T-cell (primary cell): ENCODE measurements at regions not wholly inside any gene's neighbourhood (a gene's known extent, or its start where the extent isn't known, plus 50 kb on each side); places are given as distances from the start of the nearest gene placed in this dataset.

Source experiments
- ATAC-seq, 4 experiments: fragments of 200-7000 bp in 3 of 4; fragments of 150-1000 bp in 1 of 4; cut with Tn5 transposase; replicated peaks in 1 of 4; 1 replicate in 3 of 4; 2 replicates in 1 of 4; pipeline ENCODE4 v1.10.0; 2021; ENCODE audit warnings: moderate library complexity in 3 of 4, mild to moderate bottlenecking in 2 of 4, moderate number of reproducible peaks in 1 of 4
- CTCF ChIA-PET, 2 donors: fragments of 300-600 bp; sonication (Branson Sonifier 250); formaldehyde crosslinking; loops; one replicate each; lab custom pipeline; 2022; ENCODE audit warnings: antibody characterized with exemption in 2 of 2; lab: Charles Lee
- POLR2A ChIA-PET, 2 donors: fragments of 300-600 bp; sonication (Branson Sonifier 250); formaldehyde crosslinking; loops; one replicate each; lab custom pipeline; 2022; ENCODE audit warnings: antibody characterized with exemption in 2 of 2; lab: Charles Lee
- DNase-seq, 35 experiments: peaks; one replicate each; pipeline versions ENCODE4 v3.0.0 to v3.0.0-alpha.2; 2013 to 2023
- H3K27ac ChIP-seq: one replicate; pipeline ENCODE4 v1.5.1; 2013; ENCODE audit warnings: low read length
- H3K27me3 ChIP-seq, 2 experiments: replicated peaks in 1 of 2; 1 replicate in 1 of 2; 2 replicates in 1 of 2; pipeline versions ENCODE4 v1.6.1 to v1.7.0; 2013; ENCODE audit warnings: low read length in 1 of 2, mixed read lengths in 1 of 2; ENCODE audit not compliant: control insufficient read depth in 2 of 2, insufficient read depth in 2 of 2; ENCODE audit errors: extremely low read depth in 1 of 2
- H3K36me3 ChIP-seq, 2 donors: 1 replicate in 1 of 2; 2 replicates in 1 of 2; pipeline versions ENCODE4 v1.6.1 to v1.7.0; 2013; ENCODE audit warnings: low read length in 1 of 2; ENCODE audit not compliant: control insufficient read depth in 2 of 2, insufficient read depth in 1 of 2; ENCODE audit errors: extremely low read depth in 1 of 2
- H3K4me1 ChIP-seq, 2 experiments: 1 replicate in 1 of 2; 2 replicates in 1 of 2; pipeline versions ENCODE4 v1.6.1 to v1.7.0; 2013; ENCODE audit warnings: low read length in 2 of 2, mixed read lengths in 1 of 2; ENCODE audit not compliant: insufficient read depth in 2 of 2, control insufficient read depth in 1 of 2; ENCODE audit errors: extremely low read depth in 1 of 2
- H3K4me3 ChIP-seq, 2 donors: 1 replicate in 1 of 2; 2 replicates in 1 of 2; pipeline versions ENCODE4 v1.5.1 to v1.7.0; 2013; ENCODE audit warnings: mild to moderate bottlenecking in 2 of 2, low read length in 1 of 2, moderate library complexity in 1 of 2; ENCODE audit not compliant: control insufficient read depth in 1 of 2; ENCODE audit errors: extremely low read depth in 1 of 2
- H3K9me3 ChIP-seq: 2 replicates; pipeline ENCODE4 v1.7.0; 2013
- H3K27ac Mint-ChIP-seq, 2 donors: one replicate each; pipeline ENCODE4 v1.8.0; 2020 to 2021; ENCODE audit warnings: mild to moderate bottlenecking in 2 of 2, mixed read lengths in 2 of 2
- H3K27me3 Mint-ChIP-seq, 2 donors: one replicate each; pipeline ENCODE4 v1.8.0; 2021 to 2022; ENCODE audit warnings: mixed read lengths in 2 of 2
- H3K36me3 Mint-ChIP-seq: one replicate; pipeline ENCODE4 v1.8.0; 2021; ENCODE audit warnings: mixed read lengths
- H3K4me1 Mint-ChIP-seq, 3 donors: one replicate each; pipeline ENCODE4 v1.8.0; 2020 to 2022; ENCODE audit warnings: mixed read lengths in 3 of 3, mild to moderate bottlenecking in 1 of 3
- H3K4me3 Mint-ChIP-seq, 3 donors: one replicate each; pipeline ENCODE4 v1.8.0; 2020 to 2022; ENCODE audit warnings: mild to moderate bottlenecking in 3 of 3, mixed read lengths in 3 of 3, moderate library complexity in 3 of 3
- H3K9me3 Mint-ChIP-seq, 3 donors: one replicate each; pipeline ENCODE4 v1.8.0; 2020 to 2022; ENCODE audit warnings: mixed read lengths in 3 of 3
- WGBS: methylation state at CpG from one replicate; pipeline ENCODE4 v1.1.5; 2013; ENCODE audit warnings: missing lambda C conversion rate; ENCODE audit not compliant: insufficient coverage; 5-methylcytosine and 5-hydroxymethylcytosine counted together

DNA sequence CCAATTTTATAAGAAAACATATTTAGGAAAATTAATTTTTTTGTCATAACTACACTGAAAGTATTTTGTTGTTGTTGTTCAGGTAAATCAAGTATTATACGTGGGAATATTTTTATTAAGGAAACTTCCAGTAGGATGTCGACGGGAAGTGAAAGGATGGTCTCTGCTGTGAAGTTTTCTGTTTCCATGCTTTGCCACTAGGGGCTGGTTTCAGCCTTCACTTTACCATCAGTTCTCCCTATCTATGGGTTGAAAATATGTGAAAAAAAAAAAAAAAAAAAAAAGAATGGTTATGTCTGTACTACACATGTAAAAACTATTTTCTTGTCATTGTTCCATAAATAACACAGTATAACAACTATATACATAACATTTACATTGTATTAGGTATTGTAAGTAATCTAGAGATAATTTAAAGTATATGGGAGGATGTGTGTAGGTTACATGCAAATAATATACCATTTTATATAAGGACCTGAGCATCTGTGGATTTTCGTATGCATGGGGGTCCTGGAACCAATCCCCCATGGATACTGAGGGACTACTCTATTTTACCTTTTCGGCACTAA is 136.7 kb downstream of the SMAD6 start:
- Mint-ChIP-seq H3K4me3 (no peak overlapping the region), H3K4me1 (peaks cover 3 to 14% (median 9%) of the 10 kb centered on the region in 3 donors), H3K27ac (no peak overlapping the region), H3K27me3 (peaks cover 20% of the 10 kb centered on the region in 2 donors), H3K9me3 (no peaks in the 10 kb centered on the region), H3K36me3 (no peaks in the 10 kb centered on the region)
- no peak for ATAC-seq
- no peak overlapping the region for H3K27ac ChIP-seq
- H3K9me3 ChIP-seq, result no peaks in the 10 kb centered on the region
- H3K4me1 ChIP-seq, result peaks cover 0 to 9% of the 10 kb centered on the region in 2 experiments
- CTCF ChIA-PET, result no interaction called here
- DNase-seq, result no peak
- no peak overlapping the region for H3K4me3 ChIP-seq
- WGBS, result no CpG with 5 or more reads among the region's 5 CpGs
- POLR2A ChIA-PET, result no interaction called here
- H3K36me3 ChIP-seq, result no peaks in the 10 kb centered on the region
- H3K27me3 ChIP-seq, result peaks cover 0 to 29% of the 10 kb centered on the region in 2 experiments

DNA sequence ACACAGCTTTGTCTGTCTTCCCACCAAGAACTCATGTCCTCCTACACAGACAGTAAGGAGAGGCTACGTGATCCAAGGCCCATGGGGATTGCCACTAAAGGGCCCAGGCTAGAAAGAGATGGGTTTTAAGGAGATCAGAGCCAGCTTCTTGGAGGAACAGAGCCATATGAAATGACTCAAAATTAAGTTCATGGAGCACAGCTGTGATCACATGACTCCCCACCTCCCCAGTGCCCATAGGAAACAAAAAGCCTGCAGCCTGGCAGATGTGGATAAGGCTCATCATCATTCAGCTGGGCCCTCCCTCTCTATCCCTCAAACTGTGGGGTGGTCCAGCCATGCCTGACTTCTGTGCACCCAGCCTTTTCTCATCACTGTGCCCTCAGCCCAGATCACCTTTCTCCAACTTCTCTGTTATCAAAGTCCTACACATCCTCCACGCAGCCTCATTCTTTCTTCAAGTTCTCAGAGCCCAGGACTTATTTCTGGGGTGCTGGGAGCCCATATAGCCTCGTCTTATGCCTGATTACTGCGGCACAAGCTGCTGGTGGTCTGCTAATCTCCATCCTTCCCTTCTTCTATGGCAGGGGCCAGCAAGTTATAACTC is 137.6 kb downstream of the SMAD6 start:
- H3K9me3 ChIP-seq, result no peaks in the 10 kb centered on the region
- H3K36me3 ChIP-seq, result no peaks in the 10 kb centered on the region
- peaks cover 28% of the 10 kb centered on the region in 2 donors for H3K27me3 Mint-ChIP-seq
- WGBS, result 73% methylated on average over 3 of the region's 4 CpGs
- H3K4me1 ChIP-seq, result peaks cover 0 to 9% of the 10 kb centered on the region in 2 experiments
- H3K4me1 Mint-ChIP-seq, result peaks cover 3 to 14% (median 9%) of the 10 kb centered on the region in 3 donors
- no peak overlapping the region for H3K4me3 Mint-ChIP-seq
- ChIA-PET POLR2A (no interaction called here), CTCF (no interaction called here)
- H3K27me3 ChIP-seq, result peaks cover 0 to 38% of the 10 kb centered on the region in 2 experiments
- no peaks in the 10 kb centered on the region for H3K36me3 Mint-ChIP-seq
- no peak for DNase-seq
- H3K27ac Mint-ChIP-seq, result no peak overlapping the region
- H3K4me3 ChIP-seq, result no peak overlapping the region
- no peak overlapping the region for H3K27ac ChIP-seq
- no peaks in the 10 kb centered on the region for H3K9me3 Mint-ChIP-seq
- no peak for ATAC-seq

DNA sequence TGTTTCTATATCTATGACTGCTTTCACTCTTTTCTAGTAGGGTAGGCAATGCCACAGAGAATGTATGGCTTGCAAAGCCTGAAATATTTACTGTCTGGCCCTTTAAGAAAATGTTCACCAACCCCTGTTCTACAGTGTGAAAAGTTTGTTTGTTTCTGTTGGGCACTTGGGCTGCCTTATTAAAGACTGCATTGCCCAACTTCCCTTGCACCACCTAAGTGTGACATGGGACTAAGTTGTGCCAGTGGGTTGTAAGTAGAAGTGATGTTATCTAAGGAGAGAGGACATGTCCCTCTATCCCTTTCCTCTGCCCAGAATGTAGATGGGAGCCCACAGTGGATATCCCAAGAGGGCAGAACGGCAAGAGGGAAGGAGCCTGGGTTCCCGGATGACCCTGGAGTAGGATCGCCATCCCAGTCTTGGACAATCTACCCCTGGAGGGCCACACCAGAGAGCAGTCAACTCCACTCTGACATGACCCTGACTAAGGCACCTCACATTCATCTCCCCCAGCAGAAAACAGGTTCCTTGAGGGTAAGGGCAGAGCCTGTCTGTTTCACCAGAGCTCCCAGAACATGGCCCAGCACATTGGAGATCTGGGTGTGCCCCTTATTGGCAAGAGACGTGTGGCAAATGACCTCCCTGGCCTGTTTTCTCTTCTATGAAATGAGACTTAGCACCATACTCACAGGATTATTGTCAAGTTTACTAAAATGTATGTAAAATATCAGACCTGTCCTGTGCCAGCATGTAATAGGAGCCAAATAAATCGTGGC is 138.8 kb downstream of the SMAD6 start:
- DNase-seq, result no peak
- H3K27me3 ChIP-seq, result peaks cover 0 to 47% of the 10 kb centered on the region in 2 experiments
- no peak for ATAC-seq
- peaks cover 3 to 14% (median 9%) of the 10 kb centered on the region in 3 donors for H3K4me1 Mint-ChIP-seq
- ChIA-PET POLR2A (no interaction called here), CTCF (no interaction called here)
- H3K36me3 ChIP-seq, result no peaks in the 10 kb centered on the region
- peaks cover 37% of the 10 kb centered on the region in 2 donors for H3K27me3 Mint-ChIP-seq
- H3K4me1 ChIP-seq, result peaks cover 0 to 9% of the 10 kb centered on the region in 2 experiments
- no peaks in the 10 kb centered on the region for H3K36me3 Mint-ChIP-seq
- H3K9me3 Mint-ChIP-seq, result no peaks in the 10 kb centered on the region
- H3K4me3 Mint-ChIP-seq, result peak overlapping the region in 2 of 3 donors; percentile 10 to 68
- H3K4me3 ChIP-seq, result no peak overlapping the region
- no peak overlapping the region for H3K27ac Mint-ChIP-seq
- H3K27ac ChIP-seq, result no peak overlapping the region
- WGBS, result no CpG with 5 or more reads among the region's 5 CpGs
- no peaks in the 10 kb centered on the region for H3K9me3 ChIP-seq

DNA sequence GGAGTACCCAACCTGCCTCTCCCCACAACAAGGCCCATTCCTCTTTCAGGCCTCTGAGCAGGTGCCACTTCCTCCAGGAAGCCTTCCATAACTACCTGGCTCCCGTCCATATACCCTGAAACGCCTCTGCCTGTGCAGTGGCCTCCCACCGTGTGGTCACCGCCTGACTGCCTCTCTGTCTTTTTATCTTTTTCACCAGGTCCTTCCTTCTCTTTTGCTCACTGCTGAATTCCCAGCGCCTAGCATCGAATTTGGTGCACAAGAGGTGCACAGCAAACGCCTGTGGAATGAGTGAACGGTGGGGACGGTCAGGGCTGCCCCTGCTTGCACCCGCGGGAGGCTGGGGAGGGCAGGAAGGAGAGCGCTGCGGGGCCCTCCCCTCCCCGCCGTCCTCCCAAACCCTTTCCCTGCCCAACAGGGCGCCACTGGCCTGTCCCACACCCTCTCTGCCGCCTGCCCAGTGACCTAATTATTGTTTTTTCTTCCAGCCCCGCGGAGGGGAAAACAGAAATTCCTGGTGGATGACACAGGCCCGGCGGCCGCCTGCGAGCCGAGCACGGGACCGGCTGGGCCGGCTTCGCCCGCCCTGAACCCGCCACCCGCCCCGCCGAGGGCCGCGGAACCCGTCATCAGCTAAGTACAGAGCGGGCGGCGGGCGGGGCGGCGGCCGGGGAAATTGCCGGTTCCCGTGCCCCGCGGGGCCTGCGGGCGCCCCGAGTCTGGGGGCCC is 140.1 kb downstream of the SMAD6 start:
- no peaks in the 10 kb centered on the region for H3K36me3 ChIP-seq
- WGBS, result 10% methylated on average over 37 of the region's 50 CpGs
- no peak overlapping the region for H3K27ac ChIP-seq
- POLR2A ChIA-PET, result interaction anchor here in 1 of 2 donors (0.6 kb wide), 1 partner anchor 9 kb away, joined by 7 read pairs; no protein-coding TSS in a partner anchor
- Mint-ChIP-seq H3K4me1 (peaks cover 3 to 14% (median 9%) of the 10 kb centered on the region in 3 donors), H3K27me3 (peaks cover 42 to 47% of the 10 kb centered on the region in 2 donors), H3K9me3 (no peaks in the 10 kb centered on the region), H3K4me3 (peak overlapping the region; percentile 28 to 68 (median 57)), H3K36me3 (no peaks in the 10 kb centered on the region), H3K27ac (no peak overlapping the region)
- ATAC-seq (peak; percentile 60 to 81 (median 74)), DNase-seq (peak in 16 of 35 experiments; percentile 5 to 29 (median 18))
- peak overlapping the region in 1 of 2 donors; percentile 15 for H3K4me3 ChIP-seq
- CTCF ChIA-PET, result no interaction called here
- no peaks in the 10 kb centered on the region for H3K9me3 ChIP-seq
- H3K4me1 ChIP-seq, result peaks cover 0 to 9% of the 10 kb centered on the region in 2 experiments
- peaks cover 0 to 47% of the 10 kb centered on the region in 2 experiments for H3K27me3 ChIP-seq

DNA sequence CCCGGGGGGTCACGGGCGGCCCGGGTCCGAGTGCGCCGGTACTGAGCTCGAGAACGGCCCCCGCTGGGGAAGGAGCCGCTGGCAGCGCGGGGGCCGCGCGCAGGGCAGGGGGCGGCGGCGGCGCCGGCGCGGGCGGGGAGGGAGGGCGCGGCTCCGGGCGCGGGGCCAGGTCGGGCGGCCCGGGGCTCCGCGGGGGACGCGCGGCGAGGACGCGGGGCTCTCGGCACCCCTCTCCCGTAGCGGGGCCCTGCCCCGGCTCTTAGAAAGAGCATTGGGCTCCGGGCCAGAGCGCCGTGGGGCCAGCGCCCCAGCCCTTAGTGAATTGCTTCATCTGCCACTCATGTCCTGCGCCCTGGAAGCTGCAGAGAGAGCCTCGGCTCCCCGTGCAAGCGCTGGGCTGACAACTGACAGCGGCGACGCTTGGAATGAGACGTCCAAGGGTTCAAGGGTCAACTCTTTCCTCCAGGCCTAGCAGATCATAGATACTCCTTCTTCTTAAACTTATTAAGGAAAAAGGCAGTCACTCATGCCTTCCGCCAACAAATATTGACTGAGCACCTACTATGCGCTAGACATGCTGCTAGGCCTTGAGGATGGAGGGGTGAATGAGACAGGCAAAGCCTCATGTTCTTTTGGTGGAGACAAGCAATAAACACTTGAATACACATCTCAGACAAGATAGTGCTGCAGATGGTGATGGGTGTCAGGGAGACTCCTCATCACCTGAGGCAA is 140.8 kb downstream of the SMAD6 start:
- peak in 1 of 35 experiments; percentile 13 for DNase-seq
- peaks cover 42 to 47% of the 10 kb centered on the region in 2 donors for H3K27me3 Mint-ChIP-seq

More for the DNA sequence above, 140.8 kb downstream of the SMAD6 start:
- Mint-ChIP-seq H3K9me3 (no peaks in the 10 kb centered on the region), H3K27ac (no peak overlapping the region), H3K4me1 (peaks cover 3 to 14% (median 9%) of the 10 kb centered on the region in 3 donors), H3K36me3 (no peaks in the 10 kb centered on the region), H3K4me3 (peak overlapping the region; percentile 47 to 65 (median 49))
- Histone ChIP-seq H3K36me3 (no peaks in the 10 kb centered on the region), H3K4me1 (peaks cover 0 to 9% of the 10 kb centered on the region in 2 experiments), H3K4me3 (peak overlapping the region in 1 of 2 donors; percentile 38), H3K9me3 (no peaks in the 10 kb centered on the region), H3K27ac (no peak overlapping the region), H3K27me3 (peaks cover 0 to 49% of the 10 kb centered on the region in 2 experiments)
- ChIA-PET CTCF (no interaction called here), POLR2A (interaction anchor here in 1 of 2 donors (0.6 kb wide), 1 partner anchor 8 kb away, joined by 7 read pairs; no protein-coding TSS in a partner anchor)
- peak; percentile 38 to 54 (median 46) for ATAC-seq
- WGBS, result 6% methylated on average over 38 of the region's 58 CpGs
